ENCODE measurements at regions not wholly inside any gene's neighbourhood (a gene's known extent, or its start where the extent isn't known, plus 50 kb on each side); places are given as distances from the start of the nearest gene placed in this dataset.

GRCh38 chr19:31910224-31910623 is 435.2 kb upstream of the ZNF507 start:
- TF ChIP-seq CTCF (IDR thresholded peaks at IDR 0.05) = no peak
- no peak for TF ChIP-seq POLR2A (IDR thresholded peaks at IDR 0.05)
